ENCODE measurements at regions not wholly inside any gene's neighbourhood (a gene's known extent, or its start where the extent isn't known, plus 50 kb on each side); places are given as distances from the start of the nearest gene placed in this dataset.
"Not testable (repeated sequence)": the region's sequence is repeated elsewhere in the genome, so short reads cannot be mapped to it uniquely, and the experiment has no call there.

- no peaks in the 10 kb centered on the region for H3K36me3 Mint-ChIP-seq (ENCODE audit: insufficient read depth)
- no peak overlapping the region for H3K27ac Mint-ChIP-seq
- no peak overlapping the region for H3K4me3 Mint-ChIP-seq (ENCODE audit: low read depth)
- TF ChIP-seq CTCF (IDR thresholded peaks at IDR 0.05; ENCODE audit: unreplicated experiment): no peak
- no peaks in the 10 kb centered on the region for H3K9me3 Mint-ChIP-seq (ENCODE audit: low read depth)
- no peak for DNase-seq (ENCODE audit: low spot score, unreplicated experiment)
- no peaks in the 10 kb centered on the region for H3K4me1 Mint-ChIP-seq (ENCODE audit: low read depth)
- no peaks in the 10 kb centered on the region for H3K27me3 Mint-ChIP-seq
Observed at GRCh38 chr14:40685764-40686163, 920.9 kb upstream of the LRFN5 start.

- no peak for DNase-seq (ENCODE audit: low spot score, unreplicated experiment)
- no peaks in the 10 kb centered on the region for H3K4me1 Mint-ChIP-seq (ENCODE audit: low read depth)
- H3K4me3 Mint-ChIP-seq (ENCODE audit: low read depth): no peak overlapping the region
- no peak for TF ChIP-seq CTCF (IDR thresholded peaks at IDR 0.05; ENCODE audit: unreplicated experiment)
- no peaks in the 10 kb centered on the region for H3K27me3 Mint-ChIP-seq
- peaks cover 4% of the 10 kb centered on the region for H3K9me3 Mint-ChIP-seq (ENCODE audit: low read depth)
- H3K27ac Mint-ChIP-seq: no peak overlapping the region
- no peaks in the 10 kb centered on the region for H3K36me3 Mint-ChIP-seq (ENCODE audit: insufficient read depth)
Observed at GRCh38 chr14:40684328-40684727, 922.3 kb upstream of the LRFN5 start.

- TF ChIP-seq CTCF (IDR thresholded peaks at IDR 0.05; ENCODE audit: unreplicated experiment): no peak
- Mint-ChIP-seq H3K27me3 (no peaks in the 10 kb centered on the region), H3K27ac (no peak overlapping the region), H3K4me3 (ENCODE audit: low read depth) (no peak overlapping the region), H3K36me3 (ENCODE audit: insufficient read depth) (no peaks in the 10 kb centered on the region), H3K4me1 (ENCODE audit: low read depth) (no peaks in the 10 kb centered on the region), H3K9me3 (ENCODE audit: low read depth) (peaks cover 7% of the 10 kb centered on the region)
- no peak for DNase-seq (ENCODE audit: low spot score, unreplicated experiment)
Observed at GRCh38 chr14:40682131-40682913, 924.4 kb upstream of the LRFN5 start.

- no peak for DNase-seq (ENCODE audit: low spot score, unreplicated experiment)
- Mint-ChIP-seq H3K4me1 (ENCODE audit: low read depth) (no peaks in the 10 kb centered on the region), H3K27ac (no peak overlapping the region), H3K4me3 (ENCODE audit: low read depth) (no peak overlapping the region), H3K36me3 (ENCODE audit: insufficient read depth) (no peaks in the 10 kb centered on the region), H3K27me3 (no peaks in the 10 kb centered on the region), H3K9me3 (ENCODE audit: low read depth) (peaks cover 17% of the 10 kb centered on the region)
- no peak for TF ChIP-seq CTCF (IDR thresholded peaks at IDR 0.05; ENCODE audit: unreplicated experiment)
Observed at GRCh38 chr14:40679256-40679655, 927.4 kb upstream of the LRFN5 start.

GRCh38 chr14:40677206-40677605, 929.5 kb upstream of the LRFN5 start:
- not testable (repeated sequence) for H3K36me3 Mint-ChIP-seq (ENCODE audit: insufficient read depth); H3K27me3 Mint-ChIP-seq

GRCh38 chr14:40674502-40674901, 932.2 kb upstream of the LRFN5 start:
- no peaks in the 10 kb centered on the region for H3K27me3 Mint-ChIP-seq
- TF ChIP-seq CTCF (IDR thresholded peaks at IDR 0.05; ENCODE audit: unreplicated experiment): no peak
- no peaks in the 10 kb centered on the region for H3K4me1 Mint-ChIP-seq (ENCODE audit: low read depth)
- H3K27ac Mint-ChIP-seq: no peak overlapping the region
- H3K9me3 Mint-ChIP-seq (ENCODE audit: low read depth): peaks cover 13% of the 10 kb centered on the region
- H3K4me3 Mint-ChIP-seq (ENCODE audit: low read depth): no peak overlapping the region
- DNase-seq (ENCODE audit: low spot score, unreplicated experiment): no peak
- no peaks in the 10 kb centered on the region for H3K36me3 Mint-ChIP-seq (ENCODE audit: insufficient read depth)

More at GRCh38 chr14:40677206-40677605, 929.5 kb upstream of the LRFN5 start:
- peaks cover 17% of the 10 kb centered on the region for H3K9me3 Mint-ChIP-seq (ENCODE audit: low read depth)
- not testable (repeated sequence) for H3K4me3 Mint-ChIP-seq (ENCODE audit: low read depth); H3K27ac Mint-ChIP-seq; H3K4me1 Mint-ChIP-seq (ENCODE audit: low read depth); DNase-seq (ENCODE audit: low spot score, unreplicated experiment)

Data from progenitor cell of endocrine pancreas (in vitro differentiated cells).